Naive thymus-derived CD8-positive, alpha-beta T cell (primary cell): ENCODE measurements at regions not wholly inside any gene's neighbourhood (a gene's known extent, or its start where the extent isn't known, plus 50 kb on each side); places are given as distances from the start of the nearest gene placed in this dataset.

Experiments
- ATAC-seq, 2 donors: fragments of 150-1000 bp; cut with Tn5 transposase in 1 of 2; sonication (Bioruptor Pico), chemical (Tn5 transposase) in 1 of 2; 1 replicate in 1 of 2; 2 replicates in 1 of 2; pipeline ENCODE4 v1.10.0; 2021; ENCODE audit warnings: mild to moderate bottlenecking in 2 of 2, moderate library complexity in 2 of 2
- POLR2A ChIA-PET: fragments of 350-600 bp; sonication (Branson Sonifier 250); formaldehyde crosslinking; loops from one replicate; lab custom pipeline; 2021; ENCODE audit warnings: antibody characterized with exemption; lab: Charles Lee
- DNase-seq, 10 donors: peaks; one replicate each; pipeline versions ENCODE4 v3.0.0 to v3.0.0-alpha.2; 2020 to 2022
- H3K27ac Mint-ChIP-seq, 10 donors: one replicate each; pipeline ENCODE4 v1.8.0; 2020 to 2022; ENCODE audit warnings: mild to moderate bottlenecking in 10 of 10, mixed read lengths in 10 of 10, moderate library complexity in 4 of 10, inconsistent platforms in 1 of 10
- H3K27me3 Mint-ChIP-seq, 5 donors: one replicate each; pipeline ENCODE4 v1.8.0; 2021 to 2022; ENCODE audit warnings: mixed read lengths in 5 of 5
- H3K36me3 Mint-ChIP-seq, 3 donors: one replicate each; pipeline ENCODE4 v1.8.0; 2020 to 2022; ENCODE audit warnings: mixed read lengths in 3 of 3, mild to moderate bottlenecking in 2 of 3, inconsistent platforms in 1 of 3
- H3K4me1 Mint-ChIP-seq, 4 donors: one replicate each; pipeline ENCODE4 v1.8.0; 2021 to 2022; ENCODE audit warnings: mixed read lengths in 4 of 4
- H3K4me3 Mint-ChIP-seq, 10 donors: one replicate each; pipeline ENCODE4 v1.8.0; 2020 to 2022; ENCODE audit warnings: mild to moderate bottlenecking in 10 of 10, mixed read lengths in 10 of 10, moderate library complexity in 6 of 10, inconsistent platforms in 1 of 10
- H3K9me3 Mint-ChIP-seq, 9 donors: one replicate each; pipeline ENCODE4 v1.8.0; 2020 to 2022; ENCODE audit warnings: mixed read lengths in 9 of 9, mild to moderate bottlenecking in 3 of 9, inconsistent platforms in 1 of 9, moderate library complexity in 1 of 9

DNA sequence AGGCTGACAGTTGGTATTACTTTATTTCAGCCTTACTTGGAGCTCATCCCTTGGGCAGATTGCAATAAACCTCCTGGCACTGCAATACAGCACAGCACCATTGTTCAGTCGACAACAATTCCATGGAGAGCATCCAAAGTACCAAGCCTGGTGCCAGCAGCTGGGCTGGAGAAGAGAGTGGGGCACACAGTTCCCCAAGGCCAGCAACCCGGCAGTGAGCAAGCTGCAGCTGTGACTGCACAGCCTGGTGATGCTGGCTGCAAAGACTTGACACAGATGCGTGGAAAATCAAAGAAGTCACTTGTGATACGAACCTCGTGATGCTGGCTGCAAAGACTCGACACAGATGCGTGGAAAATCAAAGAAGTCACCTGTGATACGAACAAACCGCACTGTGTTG is 125.4 kb downstream of the ATPSCKMT start:
- no peak overlapping the region for H3K4me3 Mint-ChIP-seq

DNA sequence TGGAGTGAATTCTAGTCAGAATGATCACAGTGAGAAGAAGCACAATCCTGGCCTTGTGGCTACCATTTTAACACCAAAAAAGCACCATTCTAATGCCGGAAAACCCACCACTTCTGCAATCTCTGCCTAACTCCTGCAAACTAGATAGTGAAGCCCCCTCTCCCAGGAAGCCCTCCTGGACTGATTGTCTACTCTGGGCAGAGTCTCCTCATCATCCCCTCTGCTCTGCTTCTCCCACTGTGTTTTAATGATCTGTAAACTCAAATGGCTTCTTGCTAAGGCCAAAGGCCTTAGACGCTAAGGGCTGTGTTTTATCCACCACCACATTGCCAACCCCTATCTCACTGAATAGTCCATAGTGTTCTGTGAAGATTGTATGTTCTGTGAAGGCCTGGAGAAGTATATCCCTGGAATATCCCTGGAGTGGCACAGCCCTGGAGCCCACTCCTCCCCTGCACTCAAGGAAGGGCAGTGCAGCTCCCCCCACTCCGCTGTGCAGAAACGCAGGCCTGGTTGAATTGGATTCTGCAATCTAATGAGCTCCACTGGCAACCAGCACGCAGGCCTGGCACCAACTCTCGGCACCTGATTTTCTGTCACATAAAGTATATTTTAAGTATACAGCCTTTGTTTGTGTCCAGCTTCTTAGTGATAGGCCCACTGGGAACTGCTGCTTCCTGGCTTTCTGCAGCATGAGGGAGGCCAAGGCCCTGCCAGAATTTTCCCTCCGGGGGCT is 126.3 kb downstream of the ATPSCKMT start:
- H3K4me1 Mint-ChIP-seq: no peaks in the 10 kb centered on the region
- peaks cover 0 to 1% (median 0%) of the 10 kb centered on the region in 9 donors for H3K9me3 Mint-ChIP-seq
- H3K36me3 Mint-ChIP-seq: no peaks in the 10 kb centered on the region
- peaks cover 0 to 2% (median 0%) of the 10 kb centered on the region in 5 donors for H3K27me3 Mint-ChIP-seq
- H3K4me3 Mint-ChIP-seq: no peak overlapping the region
- H3K27ac Mint-ChIP-seq: no peak overlapping the region
- no peak for DNase-seq
- POLR2A ChIA-PET: no interaction called here
- no peak for ATAC-seq

More for the DNA sequence above, 125.4 kb downstream of the ATPSCKMT start:
- Mint-ChIP-seq H3K9me3 (peaks cover 0 to 2% (median 0%) of the 10 kb centered on the region in 9 donors), H3K27ac (no peak overlapping the region), H3K36me3 (no peaks in the 10 kb centered on the region), H3K27me3 (peaks cover 0 to 2% (median 0%) of the 10 kb centered on the region in 5 donors), H3K4me1 (no peaks in the 10 kb centered on the region)
- ATAC-seq (no peak), DNase-seq (no peak)
- POLR2A ChIA-PET: no interaction called here

DNA sequence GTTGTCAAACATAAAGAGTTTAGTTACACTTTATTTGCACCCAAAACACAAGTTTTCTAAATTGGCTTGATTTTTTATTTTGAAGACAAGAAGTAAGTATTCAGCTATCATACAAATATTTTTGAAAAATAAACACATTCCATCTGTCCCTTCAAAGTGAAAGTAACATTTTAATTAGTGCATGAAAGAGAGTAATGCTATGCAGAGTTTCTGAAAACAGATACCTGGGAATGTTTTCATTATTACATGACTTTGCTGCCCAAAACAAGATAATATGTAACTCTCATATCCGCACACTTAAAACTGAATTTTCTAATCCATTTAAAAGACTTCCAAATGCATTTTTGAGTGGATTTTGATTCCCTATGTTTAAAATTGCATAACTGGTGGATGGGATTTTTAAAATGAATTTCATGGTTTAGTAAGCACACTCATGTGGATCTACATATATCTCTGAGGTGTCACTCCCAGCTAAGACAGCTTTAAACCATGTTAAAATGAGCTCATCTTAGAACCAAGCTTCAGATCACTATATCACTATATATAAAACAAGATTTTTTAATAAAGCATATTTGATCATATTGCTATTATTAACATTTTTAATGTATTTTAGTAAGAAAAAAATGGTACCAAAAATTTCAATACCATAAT is 127.5 kb downstream of the ATPSCKMT start:
- ATAC-seq (no peak), DNase-seq (no peak)
- Mint-ChIP-seq H3K27me3 (peaks cover 0 to 2% (median 0%) of the 10 kb centered on the region in 5 donors), H3K4me3 (no peak overlapping the region), H3K27ac (no peak overlapping the region), H3K36me3 (no peaks in the 10 kb centered on the region), H3K4me1 (no peaks in the 10 kb centered on the region), H3K9me3 (peaks cover 0 to 1% (median 0%) of the 10 kb centered on the region in 9 donors)
- POLR2A ChIA-PET: no interaction called here

DNA sequence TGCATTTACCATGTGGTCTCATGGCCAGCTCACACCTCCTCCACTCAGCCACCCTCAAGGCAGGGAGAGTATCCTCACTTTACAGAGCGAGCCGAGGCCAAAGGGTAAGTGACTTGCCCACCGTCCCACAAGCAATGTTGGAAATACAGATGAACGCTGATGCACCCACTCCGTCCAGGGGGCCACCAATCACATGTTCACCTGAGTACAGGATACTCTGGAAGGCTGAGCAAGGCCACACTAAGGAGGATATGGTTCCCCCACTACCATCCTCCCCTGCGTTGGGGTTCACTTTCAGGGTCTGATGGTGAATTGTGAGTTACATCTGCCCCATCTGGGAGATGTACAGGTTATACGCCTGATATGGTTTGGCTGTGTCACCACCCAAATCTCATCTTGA is 128.8 kb downstream of the ATPSCKMT start:
- Mint-ChIP-seq H3K27ac (no peak overlapping the region), H3K36me3 (no peaks in the 10 kb centered on the region), H3K9me3 (peaks cover 0 to 1% (median 0%) of the 10 kb centered on the region in 9 donors), H3K4me1 (no peaks in the 10 kb centered on the region), H3K27me3 (peaks cover 0 to 4% (median 0%) of the 10 kb centered on the region in 5 donors), H3K4me3 (no peak overlapping the region)
- no peak for ATAC-seq
- POLR2A ChIA-PET: no interaction called here
- no peak for DNase-seq

DNA sequence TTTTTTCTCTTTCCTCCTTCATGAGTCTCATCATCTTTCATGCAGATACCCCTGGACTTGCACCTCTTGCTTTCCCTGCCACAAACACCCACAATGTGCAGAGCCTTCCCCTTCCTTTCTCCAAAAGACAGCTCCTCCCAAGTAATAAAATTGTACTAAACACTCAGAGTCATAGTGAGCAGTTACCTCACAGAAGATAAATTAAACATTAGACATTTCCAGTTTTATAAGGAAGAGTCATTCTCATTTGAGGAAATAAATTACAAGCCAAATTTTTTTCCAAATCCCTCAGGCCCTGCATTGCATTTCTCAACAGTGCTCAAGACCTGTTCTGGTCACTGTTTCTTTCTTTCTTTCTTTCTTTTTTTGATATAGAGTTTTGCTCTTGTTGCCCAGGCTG is 131.5 kb downstream of the ATPSCKMT start:
- Mint-ChIP-seq H3K9me3 (no peaks in the 10 kb centered on the region), H3K27me3 (peaks cover 2 to 10% (median 2%) of the 10 kb centered on the region in 5 donors), H3K4me1 (no peaks in the 10 kb centered on the region), H3K36me3 (no peaks in the 10 kb centered on the region), H3K4me3 (no peak overlapping the region), H3K27ac (peak overlapping the region in 1 of 10 donors; percentile 36)
- DNase-seq: no peak
- ATAC-seq: no peak
- POLR2A ChIA-PET: no interaction called here

DNA sequence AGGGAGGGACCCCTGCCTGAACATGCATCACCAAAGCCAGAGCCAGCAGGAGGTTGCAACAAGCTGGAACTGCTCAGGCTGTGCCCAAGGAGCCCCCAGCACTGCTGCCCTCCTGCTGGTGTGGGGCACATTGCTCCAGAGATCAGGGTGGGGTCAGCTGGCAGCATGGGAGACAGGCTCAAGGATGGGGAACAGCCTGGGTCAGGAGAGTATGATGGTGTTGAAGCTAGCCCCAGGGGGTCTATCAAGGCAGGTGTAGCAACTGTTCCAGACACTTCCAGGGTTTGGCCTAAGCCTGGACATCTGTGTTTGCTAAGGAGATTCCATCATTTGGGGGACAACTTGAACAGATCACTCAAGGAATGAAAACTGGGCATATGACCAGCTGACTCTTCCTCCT is 133.1 kb downstream of the ATPSCKMT start:
- no peak for DNase-seq
- POLR2A ChIA-PET: interaction anchor here (0.5 kb wide), 1 partner anchor 15 kb away, joined by 3 read pairs; no protein-coding TSS in a partner anchor
- Mint-ChIP-seq H3K27me3 (peaks cover 2 to 21% (median 2%) of the 10 kb centered on the region in 5 donors), H3K9me3 (peaks cover 0 to 1% (median 0%) of the 10 kb centered on the region in 9 donors), H3K4me3 (no peak overlapping the region), H3K27ac (no peak overlapping the region), H3K4me1 (no peaks in the 10 kb centered on the region), H3K36me3 (peaks cover 0 to 2% (median 0%) of the 10 kb centered on the region in 3 donors)
- ATAC-seq: no peak

DNA sequence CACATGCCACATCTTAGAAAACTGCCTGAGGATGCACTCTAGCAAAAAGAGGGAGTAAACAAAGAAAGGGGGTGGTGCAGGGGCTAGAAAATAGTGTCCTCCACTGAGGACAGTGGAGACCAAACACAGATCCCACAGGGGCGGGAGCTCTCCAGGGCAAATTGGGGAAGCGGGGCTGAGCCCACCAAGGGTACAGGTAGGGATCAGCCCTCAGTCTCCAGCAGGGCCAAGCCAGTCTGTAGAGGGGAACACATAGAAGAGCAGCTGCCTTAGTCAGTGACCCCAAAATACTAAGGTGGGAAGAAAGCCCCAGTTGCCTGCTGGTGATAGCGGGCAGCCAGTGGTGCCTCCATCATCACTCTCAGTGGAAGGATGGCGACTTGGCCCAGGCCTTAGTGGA is 134.0 kb downstream of the ATPSCKMT start:
- Mint-ChIP-seq H3K36me3 (peaks cover 0 to 2% (median 0%) of the 10 kb centered on the region in 3 donors), H3K9me3 (peaks cover 0 to 3% (median 0%) of the 10 kb centered on the region in 9 donors), H3K27ac (peak overlapping the region in 1 of 10 donors; percentile 30), H3K27me3 (peaks cover 2 to 21% (median 2%) of the 10 kb centered on the region in 5 donors), H3K4me3 (no peak overlapping the region), H3K4me1 (no peaks in the 10 kb centered on the region)
- POLR2A ChIA-PET: no interaction called here
- no peak for DNase-seq
- ATAC-seq: no peak

GRCh38 chr5:10111571-10111970 is 138.1 kb downstream of the ATPSCKMT start:
- no peak for ATAC-seq
- POLR2A ChIA-PET: no interaction called here
- H3K27me3 Mint-ChIP-seq: peaks cover 0 to 21% (median 2%) of the 10 kb centered on the region in 5 donors

GRCh38 chr5:10110228-10110627 is 139.5 kb downstream of the ATPSCKMT start:
- POLR2A ChIA-PET: no interaction called here
- Mint-ChIP-seq H3K36me3 (peaks cover 0 to 4% (median 2%) of the 10 kb centered on the region in 3 donors), H3K4me1 (no peaks in the 10 kb centered on the region), H3K27ac (no peak overlapping the region), H3K4me3 (no peak overlapping the region), H3K9me3 (peaks cover 0 to 7% (median 2%) of the 10 kb centered on the region in 9 donors), H3K27me3 (peaks cover 0 to 21% (median 2%) of the 10 kb centered on the region in 5 donors)
- no peak for DNase-seq
- ATAC-seq: no peak

More at GRCh38 chr5:10111571-10111970, 138.1 kb downstream of the ATPSCKMT start:
- Mint-ChIP-seq H3K4me3 (no peak overlapping the region), H3K4me1 (no peaks in the 10 kb centered on the region), H3K27ac (peak overlapping the region in 2 of 10 donors; percentile 8 to 29), H3K36me3 (peaks cover 0 to 2% (median 0%) of the 10 kb centered on the region in 3 donors), H3K9me3 (peaks cover 0 to 7% (median 0%) of the 10 kb centered on the region in 9 donors)
- DNase-seq: no peak

- POLR2A ChIA-PET: no interaction called here
- no peak overlapping the region for H3K27ac Mint-ChIP-seq
- H3K4me1 Mint-ChIP-seq: no peaks in the 10 kb centered on the region
- DNase-seq (no peak), ATAC-seq (no peak)
- peaks cover 0 to 17% (median 2%) of the 10 kb centered on the region in 5 donors for H3K27me3 Mint-ChIP-seq
- peaks cover 0 to 4% (median 2%) of the 10 kb centered on the region in 3 donors for H3K36me3 Mint-ChIP-seq
- no peak overlapping the region for H3K4me3 Mint-ChIP-seq
- peaks cover 0 to 7% (median 2%) of the 10 kb centered on the region in 9 donors for H3K9me3 Mint-ChIP-seq
These were observed 140.4 kb downstream of the ATPSCKMT start for GRCh38 chr5:10109299-10109698.

GRCh38 chr5:10106806-10107205 is 142.9 kb downstream of the ATPSCKMT start:
- H3K27me3 Mint-ChIP-seq: peaks cover 0 to 8% (median 0%) of the 10 kb centered on the region in 5 donors
- H3K27ac Mint-ChIP-seq: no peak overlapping the region

DNA sequence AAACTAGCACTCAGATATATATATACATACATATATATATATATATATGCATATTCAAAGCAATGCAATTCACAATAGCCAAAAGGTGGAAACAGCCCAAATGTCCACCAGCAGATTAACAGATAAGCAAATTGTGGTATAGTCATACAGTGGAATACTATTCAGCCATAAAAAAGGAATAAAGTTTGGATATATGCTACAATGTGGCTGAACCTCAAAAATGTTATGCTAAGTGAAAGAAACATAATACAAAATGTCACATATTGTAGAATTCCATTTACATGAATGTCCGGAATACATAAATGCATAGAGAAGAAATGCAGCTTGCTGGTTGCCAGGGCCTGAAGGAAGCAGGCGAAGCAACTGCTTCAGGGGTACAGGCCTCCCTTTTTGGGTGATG is 143.4 kb downstream of the ATPSCKMT start:
- Mint-ChIP-seq H3K36me3 (peaks cover 0 to 4% (median 0%) of the 10 kb centered on the region in 3 donors), H3K4me1 (no peaks in the 10 kb centered on the region), H3K9me3 (peaks cover 0 to 7% (median 0%) of the 10 kb centered on the region in 9 donors), H3K27ac (no peak overlapping the region), H3K27me3 (peaks cover 0 to 8% (median 0%) of the 10 kb centered on the region in 5 donors), H3K4me3 (no peak overlapping the region)
- DNase-seq: no peak
- POLR2A ChIA-PET: no interaction called here
- no peak for ATAC-seq

More at GRCh38 chr5:10106806-10107205, 142.9 kb downstream of the ATPSCKMT start:
- H3K9me3 Mint-ChIP-seq: peaks cover 0 to 7% (median 2%) of the 10 kb centered on the region in 9 donors
- ATAC-seq: no peak
- peaks cover 0 to 4% (median 0%) of the 10 kb centered on the region in 3 donors for H3K36me3 Mint-ChIP-seq
- no peak overlapping the region for H3K4me3 Mint-ChIP-seq
- POLR2A ChIA-PET: no interaction called here
- no peaks in the 10 kb centered on the region for H3K4me1 Mint-ChIP-seq
- no peak for DNase-seq
